ENCODE measurements at regions not wholly inside any gene's neighbourhood (a gene's known extent, or its start where the extent isn't known, plus 50 kb on each side); places are given as distances from the start of the nearest gene placed in this dataset.

- Histone ChIP-seq H3F3A (ENCODE audit: insufficient read depth, low read depth) (no peaks in the 10 kb centered on the region), H4K20me1 (ENCODE audit: insufficient read depth) (0 out of 2 replicates have a peak, but pooled peaks cover 5% of the 10 kb centered on the region), H3K9me2 (ENCODE audit: insufficient read depth) (no peaks in the 10 kb centered on the region), H3K9me3 (ENCODE audit: insufficient read depth, low read depth) (no peaks in the 10 kb centered on the region), H3K4me1 (replicated peaks; ENCODE audit: insufficient read depth) (no peaks in the 10 kb centered on the region), H3K4me2 (no peak overlapping the region), H3K27me3 (ENCODE audit: insufficient read depth, low read depth) (peaks cover 92% of the 10 kb centered on the region), H3K79me2 (ENCODE audit: low read depth) (no peaks in the 10 kb centered on the region), H3K36me3 (ENCODE audit: low read depth) (no peaks in the 10 kb centered on the region), H3K4me3 (no peak overlapping the region), H3K27ac (no peak overlapping the region), H2AFZ (no peak overlapping the region)
- TF ChIP-seq EZH2 (IDR thresholded peaks at IDR 0.05; ENCODE audit: low read depth) (no peak), CTCF (conservative IDR thresholded peaks at IDR 0.05) (no peak)
- ChIA-PET CTCF (no interaction called here), POLR2A (ENCODE audit: unreplicated experiment) (no interaction called here)
- intact Hi-C loops (cut with micrococcal nuclease; ENCODE audit: unreplicated experiment): no loop called here
- BruUV-seq (replicated peaks): no TSS peak
- peak in 1 of 2 experiments; percentile 26 for DNase-seq
Observed at GRCh38 chr14:104512061-104512460, 67.5 kb upstream of the C14orf180 start.

GRCh38 chr14:104512771-104513640 lies 66.6 kb upstream of the C14orf180 start:
- Histone ChIP-seq H3K4me3 (no peak overlapping the region), H2AFZ (no peak overlapping the region), H3K4me1 (replicated peaks; ENCODE audit: insufficient read depth) (no peaks in the 10 kb centered on the region), H3F3A (ENCODE audit: insufficient read depth, low read depth) (no peaks in the 10 kb centered on the region), H3K36me3 (ENCODE audit: low read depth) (no peaks in the 10 kb centered on the region), H4K20me1 (ENCODE audit: insufficient read depth) (0 out of 2 replicates have a peak, but pooled peaks cover 5% of the 10 kb centered on the region), H3K27ac (no peak overlapping the region), H3K79me2 (ENCODE audit: low read depth) (no peaks in the 10 kb centered on the region), H3K9me2 (ENCODE audit: insufficient read depth) (no peaks in the 10 kb centered on the region), H3K4me2 (no peak overlapping the region), H3K27me3 (ENCODE audit: insufficient read depth, low read depth) (peaks cover 92% of the 10 kb centered on the region), H3K9me3 (ENCODE audit: insufficient read depth, low read depth) (no peaks in the 10 kb centered on the region)
- TF ChIP-seq CTCF (conservative IDR thresholded peaks at IDR 0.05) (no peak), EZH2 (IDR thresholded peaks at IDR 0.05; ENCODE audit: low read depth) (no peak)
- CTCF ChIA-PET: no interaction called here
- BruUV-seq (replicated peaks): no TSS peak
- intact Hi-C loops (cut with micrococcal nuclease; ENCODE audit: unreplicated experiment): no loop called here
- DNase-seq: peak in 1 of 2 experiments; percentile 8
- POLR2A ChIA-PET (ENCODE audit: unreplicated experiment): no interaction called here

GRCh38 chr14:104513641-104514046 lies 65.9 kb upstream of the C14orf180 start:
- TF ChIP-seq CTCF (conservative IDR thresholded peaks at IDR 0.05): no peak
- no peak for TF ChIP-seq EZH2 (IDR thresholded peaks at IDR 0.05; ENCODE audit: low read depth)
- no peak for DNase-seq
- POLR2A ChIA-PET (ENCODE audit: unreplicated experiment): no interaction called here
- no peak overlapping the region for H3K27ac ChIP-seq
- H3K9me3 ChIP-seq (ENCODE audit: insufficient read depth, low read depth): no peaks in the 10 kb centered on the region
- CTCF ChIA-PET: no interaction called here
- H3K36me3 ChIP-seq (ENCODE audit: low read depth): no peaks in the 10 kb centered on the region
- no peak overlapping the region for H3K4me2 ChIP-seq
- intact Hi-C loops (cut with micrococcal nuclease; ENCODE audit: unreplicated experiment): no loop called here
- H3K79me2 ChIP-seq (ENCODE audit: low read depth): no peaks in the 10 kb centered on the region
- H3K27me3 ChIP-seq (ENCODE audit: insufficient read depth, low read depth): peaks cover 92% of the 10 kb centered on the region
- no TSS peak for BruUV-seq (replicated peaks)
- H3F3A ChIP-seq (ENCODE audit: insufficient read depth, low read depth): no peaks in the 10 kb centered on the region
- no peak overlapping the region for H2AFZ ChIP-seq
- 0 out of 2 replicates have a peak, but pooled peaks cover 3% of the 10 kb centered on the region for H4K20me1 ChIP-seq (ENCODE audit: insufficient read depth)
- H3K4me3 ChIP-seq: no peak overlapping the region
- no peaks in the 10 kb centered on the region for H3K4me1 ChIP-seq (replicated peaks; ENCODE audit: insufficient read depth)
- H3K9me2 ChIP-seq (ENCODE audit: insufficient read depth): no peaks in the 10 kb centered on the region
